Panc1 (cell line): ENCODE measurements at regions not wholly inside any gene's neighbourhood (a gene's known extent, or its start where the extent isn't known, plus 50 kb on each side); places are given as distances from the start of the nearest gene placed in this dataset.

ENCODE experiments used
- ATAC-seq: fragments of 200-7000 bp; cut with Tn5 transposase; 2 replicates; pipeline ENCODE4 v1.9.1; 2020; ENCODE audit warnings: mild to moderate bottlenecking, moderate library complexity
- BruUV-seq: library from RNA; stranded (reverse); fragments of 400-500 nt; replicated peaks from 2 replicates; lab custom pipeline; 2021; lab: Mats Ljungman, UMichigan
- CTCF ChIA-PET: fragments of 300-600 bp; sonication (Branson Sonifier 250); formaldehyde crosslinking; loops from one replicate; lab custom pipeline; 2022; ENCODE audit warnings: antibody characterized with exemption; lab: Charles Lee
- POLR2A ChIA-PET: fragments of 300-600 bp; sonication (Branson Sonifier 250); formaldehyde crosslinking; loops from one replicate; lab custom pipeline; 2022; ENCODE audit warnings: antibody characterized with exemption; lab: Charles Lee
- DNase-seq: peaks from one replicate; pipeline ENCODE4 v3.0.0-alpha.2; 2010; ENCODE audit warnings: low read depth, low spot score
- H3K27ac ChIP-seq: 2 replicates; pipeline ENCODE4 v1.5.1; 2011; ENCODE audit warnings: mild to moderate bottlenecking, low read length, inconsistent platforms
- H3K27me3 ChIP-seq: fragments of 200-500 bp; sonication (Bioruptor generic); 2 replicates; pipeline ENCODE4 v1.6.0; 2014; ENCODE audit warnings: low read length, inconsistent platforms; ENCODE audit not compliant: control insufficient read depth, insufficient read depth
- H3K36me3 ChIP-seq: fragments of 200-500 bp; sonication (Bioruptor generic); 2 replicates; pipeline ENCODE4 v1.5.1; 2014; ENCODE audit warnings: inconsistent platforms, mild to moderate bottlenecking, low read length, moderate library complexity; ENCODE audit not compliant: control insufficient read depth, insufficient read depth
- H3K4me1 ChIP-seq: 2 replicates; pipeline ENCODE4 v1.5.1; 2011; ENCODE audit warnings: inconsistent platforms, mild to moderate bottlenecking, low read length, moderate library complexity; ENCODE audit not compliant: control insufficient read depth, insufficient read depth
- H3K4me3 ChIP-seq, 2 experiments: 2 replicates each; pipeline ENCODE4 v1.5.1; 2011 to 2012; ENCODE audit warnings: low read depth in 2 of 2, low read length in 2 of 2, mild to moderate bottlenecking in 2 of 2, inconsistent platforms in 1 of 2, moderate library complexity in 1 of 2
- H3K9me3 ChIP-seq: fragments of 200-500 bp; sonication (Bioruptor generic); 2 replicates; pipeline ENCODE4 v1.5.1; 2014; ENCODE audit warnings: low read depth, mild to moderate bottlenecking, inconsistent platforms, low read length, moderate library complexity; ENCODE audit not compliant: control insufficient read depth, insufficient read depth
- CTCF ChIP-seq: fragments of 450-650 bp; IDR thresholded peaks from 2 replicates; pipeline ENCODE4 v1.5.1; 2017; ENCODE audit warnings: mild to moderate bottlenecking
- POLR2AphosphoS5 ChIP-seq: IDR thresholded peaks from 2 replicates; pipeline ENCODE4 v1.6.1; 2012; ENCODE audit warnings: mild to moderate bottlenecking, low read depth, low read length, moderate library complexity
- REST ChIP-seq, 2 experiments: IDR thresholded peaks; 2 replicates each; pipeline ENCODE4 v1.6.1; 2011 to 2012; ENCODE audit warnings: low read depth in 2 of 2, control low read depth in 1 of 2, low read length in 1 of 2, mild to moderate bottlenecking in 1 of 2, moderate library complexity in 1 of 2; ENCODE audit not compliant: insufficient read depth in 1 of 2
- SIN3A ChIP-seq: IDR thresholded peaks from 2 replicates; pipeline ENCODE4 v1.6.1; 2012; ENCODE audit warnings: low read depth, mild to moderate bottlenecking, low read length, moderate library complexity, borderline replicate concordance; ENCODE audit not compliant: insufficient read depth
- TCF7L2 ChIP-seq: IDR thresholded peaks from 2 replicates; pipeline ENCODE4 v1.6.1; 2011; ENCODE audit warnings: mild to moderate bottlenecking, low read depth, low read length, inconsistent platforms
- in situ Hi-C: cut with HindIII; loops from 2 replicates; pipeline ENCODE4 v1.10.0; 2016; ENCODE audit warnings: low sequenced_read_pairs, low pct_unique_long_range_greater_than_20kb
- intact Hi-C: fragments of 100-400 bp; cut with micrococcal nuclease; formaldehyde crosslinking; loops from one replicate; pipeline ENCODE4 v1.10.0; 2022; ENCODE audit not compliant: unreplicated experiment

GRCh38 chr6:134607411-134607810, 289.5 kb upstream of the SGK1 start:
- ATAC-seq (no peak), DNase-seq (no peak)
- H3K27me3 ChIP-seq = no peaks in the 10 kb centered on the region
- H3K9me3 ChIP-seq = no peaks in the 10 kb centered on the region
- no peak overlapping the region for H3K27ac ChIP-seq
- CTCF ChIA-PET = no interaction called here
- no peaks in the 10 kb centered on the region for H3K4me1 ChIP-seq
- no peak for TF ChIP-seq SIN3A
- no peak for TF ChIP-seq TCF7L2
- no peak for TF ChIP-seq CTCF
- no peak for TF ChIP-seq POLR2AphosphoS5
- TF ChIP-seq REST (IDR thresholded peaks at IDR 0.05; ENCODE audit: insufficient read depth in 1 of 2, low read depth in 2 of 2, low read length in 1 of 2) = no peak
- no TSS peak for BruUV-seq
- no peaks in the 10 kb centered on the region for H3K36me3 ChIP-seq
- in situ Hi-C loops = no loop called here
- H3K4me3 ChIP-seq = no peak overlapping the region
- intact Hi-C loops = no loop called here
- POLR2A ChIA-PET = no interaction called here

GRCh38 chr6:134605034-134605433, 287.1 kb upstream of the SGK1 start:
- POLR2A ChIA-PET = no interaction called here
- Histone ChIP-seq H3K9me3 (no peaks in the 10 kb centered on the region), H3K4me3 (no peak overlapping the region), H3K4me1 (no peaks in the 10 kb centered on the region), H3K27me3 (no peaks in the 10 kb centered on the region), H3K36me3 (no peaks in the 10 kb centered on the region), H3K27ac (no peak overlapping the region)
- BruUV-seq = no TSS peak
- in situ Hi-C loops = no loop called here
- CTCF ChIA-PET = no interaction called here
- TF ChIP-seq CTCF (no peak), TCF7L2 (no peak), POLR2AphosphoS5 (no peak), SIN3A (no peak), REST (IDR thresholded peaks at IDR 0.05; ENCODE audit: insufficient read depth in 1 of 2, low read depth in 2 of 2, low read length in 1 of 2) (no peak)
- intact Hi-C loops = no loop called here
- DNase-seq = no peak
- ATAC-seq = no peak
